ENCODE measurements at regions not wholly inside any gene's neighbourhood (a gene's known extent, or its start where the extent isn't known, plus 50 kb on each side); places are given as distances from the start of the nearest gene placed in this dataset.

DNA sequence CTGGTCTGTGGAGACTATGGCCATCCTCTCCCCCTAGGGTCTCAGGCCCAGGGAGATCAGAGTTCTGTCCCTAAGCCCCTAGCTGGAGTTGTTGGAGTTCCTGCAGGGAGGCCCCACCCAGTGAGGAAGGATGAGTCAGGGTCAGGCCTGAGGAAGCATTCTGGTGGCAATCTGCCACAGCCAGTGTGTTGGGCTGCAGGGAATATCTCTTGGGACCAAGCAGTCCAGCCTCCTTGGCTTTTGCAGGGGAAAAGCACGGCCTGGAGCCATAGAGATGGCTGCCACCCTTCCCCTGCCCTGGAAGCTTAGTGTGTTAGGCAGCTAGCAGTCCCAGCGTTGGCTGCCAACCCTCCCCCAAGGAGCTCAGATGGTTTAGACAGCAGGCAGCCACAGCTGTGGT, 202.4 kb downstream of the RTL9 start:
- no peak for TF ChIP-seq POLR2AphosphoS5 (IDR thresholded peaks at IDR 0.05; ENCODE audit: insufficient read depth, low read depth, low read length)
- TF ChIP-seq, protein P1, sequence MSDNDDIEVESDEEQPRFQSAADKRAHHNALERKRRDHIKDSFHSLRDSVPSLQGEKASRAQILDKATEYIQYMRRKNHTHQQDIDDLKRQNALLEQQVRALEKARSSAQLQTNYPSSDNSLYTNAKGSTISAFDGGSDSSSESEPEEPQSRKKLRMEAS (IDR thresholded peaks at IDR 0.05; ENCODE audit: insufficient read depth, insufficient read length) = no peak
- TF ChIP-seq, protein P2, sequence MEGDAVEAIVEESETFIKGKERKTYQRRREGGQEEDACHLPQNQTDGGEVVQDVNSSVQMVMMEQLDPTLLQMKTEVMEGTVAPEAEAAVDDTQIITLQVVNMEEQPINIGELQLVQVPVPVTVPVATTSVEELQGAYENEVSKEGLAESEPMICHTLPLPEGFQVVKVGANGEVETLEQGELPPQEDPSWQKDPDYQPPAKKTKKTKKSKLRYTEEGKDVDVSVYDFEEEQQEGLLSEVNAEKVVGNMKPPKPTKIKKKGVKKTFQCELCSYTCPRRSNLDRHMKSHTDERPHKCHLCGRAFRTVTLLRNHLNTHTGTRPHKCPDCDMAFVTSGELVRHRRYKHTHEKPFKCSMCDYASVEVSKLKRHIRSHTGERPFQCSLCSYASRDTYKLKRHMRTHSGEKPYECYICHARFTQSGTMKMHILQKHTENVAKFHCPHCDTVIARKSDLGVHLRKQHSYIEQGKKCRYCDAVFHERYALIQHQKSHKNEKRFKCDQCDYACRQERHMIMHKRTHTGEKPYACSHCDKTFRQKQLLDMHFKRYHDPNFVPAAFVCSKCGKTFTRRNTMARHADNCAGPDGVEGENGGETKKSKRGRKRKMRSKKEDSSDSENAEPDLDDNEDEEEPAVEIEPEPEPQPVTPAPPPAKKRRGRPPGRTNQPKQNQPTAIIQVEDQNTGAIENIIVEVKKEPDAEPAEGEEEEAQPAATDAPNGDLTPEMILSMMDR (IDR thresholded peaks at IDR 0.05; ENCODE audit: extremely low read depth in 1 of 2, insufficient read depth in 1 of 2, low read depth in 1 of 2, low read length in 2 of 2) = no peak
- no peak for TF ChIP-seq MYC (IDR thresholded peaks at IDR 0.05; ENCODE audit: low read depth, low read length)
- no peak for TF ChIP-seq FOS (IDR thresholded peaks at IDR 0.05; ENCODE audit: borderline replicate concordance, insufficient read depth, low read length)
- no peak for TF ChIP-seq EZH2 (IDR thresholded peaks at IDR 0.05; ENCODE audit: borderline replicate concordance, low read depth, low read length, severe bottlenecking)
- no peak for TF ChIP-seq GATA2 (IDR thresholded peaks at IDR 0.05; ENCODE audit: insufficient read depth, insufficient read length, low read depth, low read length)
- TF ChIP-seq POLR2A (IDR thresholded peaks at IDR 0.05; ENCODE audit: low read depth, low read length) = no peak
- no peak for TF ChIP-seq JUN (IDR thresholded peaks at IDR 0.05; ENCODE audit: borderline replicate concordance, insufficient read depth, insufficient read length, low read depth)
- ChIA-PET CTCF (no interaction called here), POLR2A (no interaction called here)
- Histone ChIP-seq H3K4me2 (ENCODE audit: insufficient read depth, low read length) (no peak overlapping the region), H2AFZ (ENCODE audit: low read depth, low read length) (no peak overlapping the region), H3K27me3 (ENCODE audit: control insufficient read depth in 2 of 2, insufficient read depth in 2 of 2, low read length in 2 of 2) (no peaks in the 10 kb centered on the region), H4K20me1 (replicated peaks; ENCODE audit: control insufficient read depth, extremely low read depth, insufficient read depth, low read length) (no peaks in the 10 kb centered on the region), H3K4me1 (ENCODE audit: control insufficient read depth, extremely low read depth, insufficient read depth, low read length) (no peaks in the 10 kb centered on the region), H3K36me3 (ENCODE audit: control insufficient read depth in 2 of 2, extremely low read depth in 1 of 2, insufficient read depth in 2 of 2, low read length in 2 of 2) (no peaks in the 10 kb centered on the region), H3K9me3 (replicated peaks; ENCODE audit: control insufficient read depth, insufficient read depth, low read length) (no peaks in the 10 kb centered on the region), H3K9me1 (replicated peaks; ENCODE audit: control insufficient read depth, extremely low read depth, insufficient read depth, low read length) (no peaks in the 10 kb centered on the region), H3K79me2 (ENCODE audit: control insufficient read depth, insufficient read depth, low read length) (no peaks in the 10 kb centered on the region), H3K9ac (replicated peaks; ENCODE audit: extremely low read depth, insufficient read depth, low read length) (no peak overlapping the region), H3K4me3 (replicated peaks in 1 of 3; ENCODE audit: insufficient read depth in 1 of 3, low read depth in 1 of 3, low read length in 3 of 3) (no peak overlapping the region), H3K27ac (ENCODE audit: insufficient read depth, low read depth, low read length) (no peak overlapping the region)
- dilution Hi-C loops (cut with MboI; ENCODE audit: extremely low pct_ligation_motif_present, low sequenced_read_pairs) = no loop called here
- BruUV-seq (replicated peaks) = no TSS peak
- DNase-seq (ENCODE audit: low read depth, low spot score) (no peak), FAIRE-seq (no peak)
- intact Hi-C loops (cut with micrococcal nuclease) = no loop called here
